Mesenchymal stem cell (in vitro differentiated cells and primary cell): ENCODE measurements at regions not wholly inside any gene's neighbourhood (a gene's known extent, or its start where the extent isn't known, plus 50 kb on each side); places are given as distances from the start of the nearest gene placed in this dataset.
A peak's percentile ranks its signal among the peaks of the same experiment; 100 is the strongest.

ENCODE experiments used
- DNase-seq: peaks from one replicate; pipeline ENCODE4 v3.0.0-alpha.2; 2013
- H2AFZ ChIP-seq: one replicate; pipeline ENCODE4 v1.6.1; 2013; ENCODE audit warnings: low read depth, mild to moderate bottlenecking, control low read depth, inconsistent platforms, low read length, moderate library complexity
- H2AK5ac ChIP-seq: 2 replicates; pipeline ENCODE4 v1.6.1; 2013; ENCODE audit warnings: low read length, moderate library complexity, mild to moderate bottlenecking, inconsistent platforms; ENCODE audit not compliant: severe bottlenecking
- H2BK120ac ChIP-seq: one replicate; pipeline ENCODE4 v1.6.1; 2013; ENCODE audit warnings: low read depth, mild to moderate bottlenecking, inconsistent platforms, low read length, moderate library complexity
- H2BK12ac ChIP-seq, 2 experiments: one replicate each; pipeline ENCODE4 v1.6.1; 2013; ENCODE audit warnings: inconsistent platforms in 2 of 2, low read length in 2 of 2, mild to moderate bottlenecking in 2 of 2, moderate library complexity in 2 of 2, control low read depth in 1 of 2
- H2BK15ac ChIP-seq: one replicate; pipeline ENCODE4 v1.6.1; 2013; ENCODE audit warnings: mild to moderate bottlenecking, low read depth, inconsistent platforms; ENCODE audit not compliant: poor library complexity, severe bottlenecking
- H2BK5ac ChIP-seq: 2 replicates; pipeline ENCODE4 v1.6.1; 2013; ENCODE audit warnings: low read depth, mild to moderate bottlenecking, low read length, control low read depth, inconsistent platforms; ENCODE audit not compliant: poor library complexity, severe bottlenecking
- H3K14ac ChIP-seq, 2 experiments: one replicate each; pipeline ENCODE4 v1.6.1; 2013; ENCODE audit warnings: inconsistent platforms in 2 of 2, low read length in 2 of 2, control low read depth in 1 of 2, mild to moderate bottlenecking in 1 of 2, moderate library complexity in 1 of 2
- H3K18ac ChIP-seq, 2 experiments: one replicate each; pipeline ENCODE4 v1.6.1; 2013; ENCODE audit warnings: inconsistent platforms in 2 of 2, low read length in 2 of 2, control low read depth in 1 of 2, low read depth in 1 of 2, mild to moderate bottlenecking in 1 of 2
- H3K23ac ChIP-seq, 2 experiments: one replicate each; pipeline ENCODE4 v1.6.1; 2013; ENCODE audit warnings: inconsistent platforms in 2 of 2, low read length in 2 of 2, mild to moderate bottlenecking in 2 of 2, moderate library complexity in 2 of 2, control low read depth in 1 of 2
- H3K27ac ChIP-seq: 2 replicates; pipeline ENCODE4 v1.5.1; 2013; ENCODE audit warnings: mild to moderate bottlenecking, moderate library complexity, low read length, control low read depth, inconsistent platforms; ENCODE audit not compliant: poor library complexity, severe bottlenecking
- H3K27me3 ChIP-seq, 2 experiments: 2 replicates each; pipeline versions ENCODE4 v1.6.1 to v1.7.0; 2013; ENCODE audit warnings: low read length in 2 of 2, mild to moderate bottlenecking in 2 of 2, moderate library complexity in 2 of 2, control low read depth in 1 of 2, inconsistent platforms in 1 of 2; ENCODE audit not compliant: control insufficient read depth in 1 of 2, insufficient read depth in 1 of 2
- H3K36me3 ChIP-seq, 2 experiments: 2 replicates each; pipeline versions ENCODE4 v1.6.1 to v1.7.0; 2013; ENCODE audit warnings: low read length in 2 of 2, control low read depth in 1 of 2, inconsistent platforms in 1 of 2, low read depth in 1 of 2, mild to moderate bottlenecking in 1 of 2; ENCODE audit not compliant: insufficient read depth in 2 of 2, control insufficient read depth in 1 of 2
- H3K4ac ChIP-seq, 2 experiments: one replicate each; pipeline ENCODE4 v1.6.1; 2013; ENCODE audit warnings: inconsistent platforms in 2 of 2, low read length in 2 of 2, mild to moderate bottlenecking in 2 of 2, moderate library complexity in 2 of 2, control low read depth in 1 of 2, low read depth in 1 of 2
- H3K4me1 ChIP-seq: 2 replicates; pipeline ENCODE4 v1.6.1; 2013; ENCODE audit warnings: low read depth, low read length, control low read depth; ENCODE audit not compliant: control insufficient read depth, insufficient read depth
- H3K4me2 ChIP-seq: 2 replicates; pipeline ENCODE4 v1.6.1; 2013; ENCODE audit warnings: low read length, mild to moderate bottlenecking, inconsistent platforms; ENCODE audit not compliant: poor library complexity, severe bottlenecking
- H3K4me3 ChIP-seq, 2 experiments: 2 replicates each; pipeline versions ENCODE4 v1.5.1 to v1.7.0; 2013; ENCODE audit warnings: low read length in 2 of 2, mild to moderate bottlenecking in 2 of 2, control low read depth in 1 of 2, low read depth in 1 of 2; ENCODE audit not compliant: insufficient read depth in 1 of 2
- H3K79me1 ChIP-seq: replicated peaks from 2 replicates; pipeline ENCODE4 v1.6.1; 2013; ENCODE audit warnings: mild to moderate bottlenecking, control low read depth, low read length, inconsistent platforms; ENCODE audit not compliant: poor library complexity, severe bottlenecking
- H3K9ac ChIP-seq: 2 replicates; pipeline ENCODE4 v1.7.0; 2013; ENCODE audit warnings: mild to moderate bottlenecking, low read length, moderate library complexity
- H3K9me3 ChIP-seq: 2 replicates; pipeline ENCODE4 v1.7.0; 2013; ENCODE audit warnings: mild to moderate bottlenecking, low read length; ENCODE audit not compliant: control insufficient read depth
- H4K8ac ChIP-seq: one replicate; pipeline ENCODE4 v1.6.1; 2013; ENCODE audit warnings: inconsistent platforms, mild to moderate bottlenecking, low read length, moderate library complexity
- H4K91ac ChIP-seq: one replicate; pipeline ENCODE4 v1.6.1; 2013; ENCODE audit warnings: mild to moderate bottlenecking, low read length, inconsistent platforms
- WGBS: methylation state at CpG from one replicate; pipeline ENCODE4 v1.1.7; 2013; ENCODE audit warnings: mixed read lengths; 5-methylcytosine and 5-hydroxymethylcytosine counted together

- Histone ChIP-seq H3K27ac (no peak overlapping the region), H3K79me1 (no peaks in the 10 kb centered on the region), H3K23ac (peak overlapping the region in 1 of 2 experiments; percentile 77), H2BK12ac (no peak overlapping the region), H3K18ac (no peak overlapping the region), H4K91ac (no peak overlapping the region), H2BK15ac (no peak overlapping the region), H3K4me3 (no peak overlapping the region), H4K8ac (no peak overlapping the region), H3K9ac (no peak overlapping the region), H3K4me1 (peaks cover 2% of the 10 kb centered on the region), H2BK5ac (no peak overlapping the region), H3K27me3 (peaks cover 82 to 85% of the 10 kb centered on the region in 2 experiments), H2BK120ac (no peak overlapping the region), H3K9me3 (peaks cover 4% of the 10 kb centered on the region), H3K4me2 (no peak overlapping the region), H3K36me3 (no peaks in the 10 kb centered on the region), H3K14ac (no peak overlapping the region), H3K4ac (no peak overlapping the region), H2AK5ac (no peak overlapping the region), H2AFZ (no peak overlapping the region)
- no peak for DNase-seq
- 78% methylated on average over 16 of the region's 16 CpGs for WGBS
Observed at GRCh38 chr15:79204886-79205675, 77.4 kb upstream of the ANKRD34C start.

- Histone ChIP-seq H3K4me2 (no peak overlapping the region), H3K4ac (no peak overlapping the region), H4K91ac (no peak overlapping the region), H2AK5ac (no peak overlapping the region), H3K9me3 (peaks cover 4% of the 10 kb centered on the region), H3K9ac (no peak overlapping the region), H3K79me1 (no peaks in the 10 kb centered on the region), H3K4me1 (no peaks in the 10 kb centered on the region), H3K36me3 (no peaks in the 10 kb centered on the region), H4K8ac (no peak overlapping the region), H3K14ac (no peak overlapping the region), H3K27me3 (peaks cover 57 to 67% of the 10 kb centered on the region in 2 experiments), H3K27ac (no peak overlapping the region), H2BK120ac (no peak overlapping the region), H2BK15ac (no peak overlapping the region), H3K4me3 (peak overlapping the region in 1 of 2 experiments; percentile 29), H2BK12ac (no peak overlapping the region), H2AFZ (no peak overlapping the region), H3K23ac (no peak overlapping the region), H3K18ac (no peak overlapping the region), H2BK5ac (no peak overlapping the region)
- DNase-seq: no peak
- 85% methylated on average over 6 of the region's 6 CpGs for WGBS
Observed at GRCh38 chr15:79198461-79198860, 84.1 kb upstream of the ANKRD34C start.

GRCh38 chr15:79197285-79197684, 85.2 kb upstream of the ANKRD34C start:
- no peak for DNase-seq
- no peaks in the 10 kb centered on the region for H3K4me1 ChIP-seq
- no peak overlapping the region for H2BK5ac ChIP-seq
- no peak overlapping the region for H2BK120ac ChIP-seq
- peaks cover 58 to 67% of the 10 kb centered on the region in 2 experiments for H3K27me3 ChIP-seq
- no peak overlapping the region for H3K4me3 ChIP-seq
- H4K8ac ChIP-seq: no peak overlapping the region
- no peak overlapping the region for H4K91ac ChIP-seq
- WGBS: 47% methylated on average over 7 of the region's 7 CpGs
- H2AK5ac ChIP-seq: no peak overlapping the region
- H2BK12ac ChIP-seq: no peak overlapping the region
- no peaks in the 10 kb centered on the region for H3K9me3 ChIP-seq
- H3K9ac ChIP-seq: no peak overlapping the region
- no peak overlapping the region for H3K4ac ChIP-seq
- no peak overlapping the region for H3K14ac ChIP-seq
- no peaks in the 10 kb centered on the region for H3K36me3 ChIP-seq
- no peak overlapping the region for H3K27ac ChIP-seq
- no peak overlapping the region for H2AFZ ChIP-seq
- H2BK15ac ChIP-seq: no peak overlapping the region
- no peaks in the 10 kb centered on the region for H3K79me1 ChIP-seq
- no peak overlapping the region for H3K18ac ChIP-seq
- no peak overlapping the region for H3K4me2 ChIP-seq
- H3K23ac ChIP-seq: no peak overlapping the region

GRCh38 chr15:79195802-79196201, 86.7 kb upstream of the ANKRD34C start:
- 76% methylated on average over 5 of the region's 5 CpGs for WGBS
- no peaks in the 10 kb centered on the region for H3K36me3 ChIP-seq
- no peak overlapping the region for H3K27ac ChIP-seq
- no peak overlapping the region for H3K14ac ChIP-seq
- no peak overlapping the region for H3K9ac ChIP-seq
- H4K8ac ChIP-seq: no peak overlapping the region
- DNase-seq: no peak
- no peak overlapping the region for H2BK120ac ChIP-seq
- no peak overlapping the region for H3K4me3 ChIP-seq
- no peak overlapping the region for H4K91ac ChIP-seq
- H3K4ac ChIP-seq: no peak overlapping the region
- H3K23ac ChIP-seq: no peak overlapping the region
- H3K18ac ChIP-seq: no peak overlapping the region
- no peak overlapping the region for H2BK12ac ChIP-seq
- H2BK5ac ChIP-seq: no peak overlapping the region
- no peak overlapping the region for H2AFZ ChIP-seq
- no peak overlapping the region for H2AK5ac ChIP-seq
- no peak overlapping the region for H3K4me2 ChIP-seq
- H3K79me1 ChIP-seq: no peaks in the 10 kb centered on the region
- H3K4me1 ChIP-seq: no peaks in the 10 kb centered on the region
- no peaks in the 10 kb centered on the region for H3K9me3 ChIP-seq
- H3K27me3 ChIP-seq: peaks cover 57 to 67% of the 10 kb centered on the region in 2 experiments
- H2BK15ac ChIP-seq: no peak overlapping the region
